HUES48 (cell line): ENCODE measurements at regions not wholly inside any gene's neighbourhood (a gene's known extent, or its start where the extent isn't known, plus 50 kb on each side); places are given as distances from the start of the nearest gene placed in this dataset.

Source experiments
- H3K27ac ChIP-seq: one replicate; pipeline ENCODE4 v1.7.0; 2013; ENCODE audit warnings: low read depth, low read length, inconsistent platforms
- H3K27me3 ChIP-seq: 2 replicates; pipeline ENCODE4 v1.6.1; 2013; ENCODE audit warnings: mild to moderate bottlenecking, low read length; ENCODE audit not compliant: control insufficient read depth, insufficient read depth
- H3K36me3 ChIP-seq: 2 replicates; pipeline ENCODE4 v1.6.1; 2013; ENCODE audit warnings: low read length; ENCODE audit not compliant: control insufficient read depth, insufficient read depth
- H3K4me1 ChIP-seq: 2 replicates; pipeline ENCODE4 v1.6.1; 2013; ENCODE audit warnings: mild to moderate bottlenecking, low read length; ENCODE audit not compliant: control insufficient read depth, insufficient read depth
- H3K4me3 ChIP-seq: 2 replicates; pipeline ENCODE4 v1.5.1; 2013; ENCODE audit warnings: mild to moderate bottlenecking, low read depth, low read length
- H3K9ac ChIP-seq: 2 replicates; pipeline ENCODE4 v1.6.1; 2013; ENCODE audit warnings: mild to moderate bottlenecking, low read depth, low read length, moderate library complexity
- H3K9me3 ChIP-seq: 2 replicates; pipeline ENCODE4 v1.6.1; 2013; ENCODE audit warnings: low read length; ENCODE audit not compliant: control insufficient read depth, insufficient read depth

DNA sequence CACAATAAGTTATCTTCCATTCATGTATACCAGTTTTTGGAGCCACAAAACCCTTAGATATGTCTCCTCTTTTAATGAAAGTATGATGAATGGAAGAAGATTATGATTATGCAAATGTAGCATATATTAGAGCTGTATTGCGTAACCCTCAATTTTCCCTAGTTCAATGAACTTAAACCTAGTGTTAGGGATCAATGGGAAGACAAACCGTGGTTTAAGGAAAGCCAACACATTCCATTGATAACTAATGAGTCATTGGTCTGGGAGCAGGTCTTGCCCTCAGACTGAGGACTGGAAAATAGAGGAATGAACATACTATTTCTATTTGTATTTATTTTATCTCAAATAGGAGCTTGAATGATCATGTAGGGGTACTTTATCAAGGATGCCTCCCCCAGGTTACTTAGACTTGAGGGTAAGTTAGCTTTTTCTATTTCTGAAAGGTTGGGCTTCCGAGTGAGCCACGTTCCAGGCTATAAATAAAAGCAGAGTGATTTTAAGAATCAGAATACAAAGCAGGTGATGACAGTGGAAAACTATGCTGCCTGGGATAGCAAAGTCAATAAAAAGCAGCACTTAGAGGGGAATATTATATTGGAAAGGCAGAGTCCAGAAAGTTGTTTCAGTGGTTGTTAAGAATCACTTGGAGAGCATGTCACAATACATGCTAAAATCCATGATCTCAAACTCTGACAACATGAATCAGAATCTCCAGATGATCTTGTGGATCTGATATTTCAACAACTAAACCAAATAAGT, 356.0 kb downstream of the ADAM29 start:
- no peak overlapping the region for H3K4me3 ChIP-seq
- no peaks in the 10 kb centered on the region for H3K9me3 ChIP-seq
- no peak overlapping the region for H3K9ac ChIP-seq
- H3K27me3 ChIP-seq = no peaks in the 10 kb centered on the region
- H3K27ac ChIP-seq = no peak overlapping the region
- H3K36me3 ChIP-seq = no peaks in the 10 kb centered on the region
- peaks cover 10% of the 10 kb centered on the region for H3K4me1 ChIP-seq

- H3K27ac ChIP-seq = no peak overlapping the region
- no peaks in the 10 kb centered on the region for H3K36me3 ChIP-seq
- H3K4me3 ChIP-seq = no peak overlapping the region
- H3K4me1 ChIP-seq = peaks cover 10% of the 10 kb centered on the region
- no peaks in the 10 kb centered on the region for H3K27me3 ChIP-seq
- H3K9ac ChIP-seq = no peak overlapping the region
- no peaks in the 10 kb centered on the region for H3K9me3 ChIP-seq
Measured at GRCh38 chr4:175277816-175278215, 359.7 kb downstream of the ADAM29 start.

DNA sequence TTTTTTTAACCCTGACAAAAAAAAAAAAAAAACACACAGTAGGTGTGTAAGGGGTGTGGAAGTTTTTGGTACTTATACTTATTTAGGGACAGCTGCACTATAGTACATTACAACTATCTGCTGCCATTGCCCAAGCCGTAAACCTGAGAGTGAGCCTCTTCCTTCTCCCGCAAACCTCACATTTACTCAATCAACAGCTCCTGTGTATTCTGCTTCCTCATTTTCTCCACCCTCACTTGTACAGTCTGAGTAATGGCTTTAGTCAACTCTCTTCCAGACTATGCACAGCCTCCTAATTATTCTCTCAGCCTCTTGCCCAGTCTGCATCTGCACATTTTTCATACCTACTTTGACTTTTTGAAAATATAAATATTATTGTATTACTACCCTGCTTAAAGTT, 362.0 kb downstream of the ADAM29 start:
- H3K4me1 ChIP-seq = peaks cover 10% of the 10 kb centered on the region
- no peak overlapping the region for H3K27ac ChIP-seq
- H3K4me3 ChIP-seq = no peak overlapping the region
- H3K9me3 ChIP-seq = no peaks in the 10 kb centered on the region
- no peak overlapping the region for H3K9ac ChIP-seq
- no peaks in the 10 kb centered on the region for H3K36me3 ChIP-seq
- H3K27me3 ChIP-seq = no peaks in the 10 kb centered on the region

GRCh38 chr4:175281894-175282293, 363.7 kb downstream of the ADAM29 start:
- Histone ChIP-seq H3K36me3 (no peaks in the 10 kb centered on the region), H3K9ac (no peak overlapping the region), H3K4me3 (no peak overlapping the region), H3K4me1 (peaks cover 10% of the 10 kb centered on the region), H3K27ac (no peak overlapping the region), H3K27me3 (no peaks in the 10 kb centered on the region), H3K9me3 (no peaks in the 10 kb centered on the region)

DNA sequence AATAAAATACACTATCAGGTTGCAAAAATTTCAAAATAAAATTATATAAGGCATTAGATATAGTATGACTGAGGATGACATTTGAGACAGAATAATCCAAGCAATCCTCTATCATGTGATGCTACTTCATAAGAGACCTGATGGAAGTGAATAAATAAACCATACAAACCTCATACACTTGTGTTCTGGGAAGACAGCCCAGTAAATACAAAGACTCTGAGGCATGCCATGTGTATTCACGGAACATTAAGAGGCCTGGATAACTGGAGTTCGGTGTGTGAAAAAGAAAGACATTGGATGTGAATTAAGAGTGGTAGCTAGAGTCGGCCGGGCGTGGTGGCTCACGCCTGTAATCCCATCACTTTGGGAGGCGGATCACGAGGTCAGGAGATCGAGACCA, 364.2 kb downstream of the ADAM29 start:
- H3K9me3 ChIP-seq = no peaks in the 10 kb centered on the region
- H3K4me3 ChIP-seq = no peak overlapping the region
- H3K36me3 ChIP-seq = no peaks in the 10 kb centered on the region
- no peak overlapping the region for H3K27ac ChIP-seq
- H3K9ac ChIP-seq = no peak overlapping the region
- H3K27me3 ChIP-seq = no peaks in the 10 kb centered on the region
- H3K4me1 ChIP-seq = peaks cover 9% of the 10 kb centered on the region

- Histone ChIP-seq H3K9ac (no peak overlapping the region), H3K4me1 (no peaks in the 10 kb centered on the region), H3K36me3 (no peaks in the 10 kb centered on the region), H3K9me3 (no peaks in the 10 kb centered on the region), H3K4me3 (no peak overlapping the region), H3K27ac (no peak overlapping the region), H3K27me3 (no peaks in the 10 kb centered on the region)
Measured at GRCh38 chr4:175290401-175290800, 372.2 kb downstream of the ADAM29 start.

GRCh38 chr4:175297965-175298565, 379.9 kb downstream of the ADAM29 start:
- Histone ChIP-seq H3K27ac (no peak overlapping the region), H3K36me3 (no peaks in the 10 kb centered on the region), H3K27me3 (no peaks in the 10 kb centered on the region), H3K4me3 (no peak overlapping the region), H3K9ac (no peak overlapping the region), H3K9me3 (no peaks in the 10 kb centered on the region), H3K4me1 (no peaks in the 10 kb centered on the region)

DNA sequence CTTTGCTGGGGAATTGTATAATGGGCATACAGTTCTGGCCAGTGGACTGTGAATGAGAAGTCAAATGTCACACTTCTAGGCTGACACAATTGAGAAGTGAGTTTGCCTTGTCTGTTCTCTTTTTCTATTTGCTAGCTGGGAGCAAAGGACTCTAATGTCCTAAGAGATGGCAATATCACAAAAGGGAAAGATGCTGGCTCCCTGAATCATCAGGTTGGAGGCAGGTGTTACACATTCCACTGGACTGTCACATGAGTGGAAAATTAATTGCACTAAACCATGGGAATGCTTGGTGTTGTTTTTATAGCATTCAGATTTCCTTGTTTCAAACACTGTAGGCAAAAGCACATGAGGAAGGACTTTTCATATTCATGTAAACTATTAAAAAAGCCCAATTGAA, 388.3 kb downstream of the ADAM29 start:
- Histone ChIP-seq H3K4me3 (no peak overlapping the region), H3K4me1 (no peaks in the 10 kb centered on the region), H3K9ac (no peak overlapping the region)

DNA sequence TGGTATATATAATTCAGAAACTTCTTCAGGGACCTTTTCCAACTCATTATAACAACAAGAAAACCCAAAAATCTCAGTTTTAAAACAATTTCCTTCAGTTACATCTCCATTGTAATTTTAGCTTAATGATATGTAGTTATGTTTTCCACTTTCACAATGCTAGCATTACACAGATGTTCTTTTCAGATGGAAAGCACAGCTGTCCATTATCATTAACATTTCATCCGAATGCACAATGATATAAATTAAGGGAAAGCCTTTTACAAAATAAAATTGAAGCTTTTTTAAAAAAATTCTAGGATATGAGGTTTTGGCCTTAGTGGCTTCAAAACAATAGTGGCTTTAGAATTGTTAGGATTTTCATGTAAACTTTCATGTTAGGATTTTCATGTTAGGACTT, 389.2 kb downstream of the ADAM29 start:
- Histone ChIP-seq H3K4me1 (no peaks in the 10 kb centered on the region), H3K9me3 (no peaks in the 10 kb centered on the region), H3K9ac (no peak overlapping the region), H3K27me3 (no peaks in the 10 kb centered on the region), H3K36me3 (no peaks in the 10 kb centered on the region), H3K27ac (no peak overlapping the region), H3K4me3 (no peak overlapping the region)

More for the DNA sequence above, 388.3 kb downstream of the ADAM29 start:
- no peak overlapping the region for H3K27ac ChIP-seq
- no peaks in the 10 kb centered on the region for H3K9me3 ChIP-seq
- no peaks in the 10 kb centered on the region for H3K36me3 ChIP-seq
- H3K27me3 ChIP-seq = no peaks in the 10 kb centered on the region

DNA sequence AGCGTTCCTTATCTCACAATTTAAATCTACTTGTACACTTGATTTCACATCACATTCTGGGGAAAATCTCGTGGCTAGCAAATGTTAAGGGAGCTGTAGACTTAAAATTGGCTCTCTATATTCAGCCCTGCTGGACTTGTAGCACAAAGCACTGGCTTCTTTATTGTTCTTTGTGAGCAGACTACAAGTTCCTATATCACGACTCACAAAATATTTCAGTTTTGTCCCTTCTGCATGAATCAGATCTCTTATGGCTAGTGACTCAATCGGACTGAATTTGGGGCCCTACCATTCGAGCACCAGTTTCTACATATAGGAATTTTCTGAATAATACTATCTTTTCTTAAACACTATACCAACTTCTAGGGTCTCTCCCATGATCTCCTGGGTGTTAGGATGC, 390.1 kb downstream of the ADAM29 start:
- Histone ChIP-seq H3K27me3 (no peaks in the 10 kb centered on the region), H3K4me3 (no peak overlapping the region), H3K27ac (no peak overlapping the region), H3K4me1 (no peaks in the 10 kb centered on the region), H3K9me3 (no peaks in the 10 kb centered on the region), H3K36me3 (no peaks in the 10 kb centered on the region), H3K9ac (no peak overlapping the region)

GRCh38 chr4:175309041-175309440, 390.9 kb downstream of the ADAM29 start:
- Histone ChIP-seq H3K27ac (no peak overlapping the region), H3K4me3 (no peak overlapping the region), H3K4me1 (no peaks in the 10 kb centered on the region), H3K36me3 (no peaks in the 10 kb centered on the region), H3K9me3 (no peaks in the 10 kb centered on the region), H3K9ac (no peak overlapping the region), H3K27me3 (no peaks in the 10 kb centered on the region)
